GM23248 (cell line): ENCODE measurements at regions not wholly inside any gene's neighbourhood (a gene's known extent, or its start where the extent isn't known, plus 50 kb on each side); places are given as distances from the start of the nearest gene placed in this dataset.

Experiments used
- DNase-seq: peaks from one replicate; pipeline ENCODE4 v3.0.0-alpha.2; 2015
- H2AFZ ChIP-seq: fragments of 200-600 bp; sonication (generic); 2 replicates; pipeline ENCODE4 v1.6.1; 2016; ENCODE audit warnings: antibody characterized with exemption
- H3F3A ChIP-seq: fragments of 200-600 bp; sonication (generic); 2 replicates; pipeline ENCODE4 v1.6.1; 2016; ENCODE audit warnings: mild to moderate bottlenecking, antibody characterized with exemption, mixed run types; ENCODE audit not compliant: insufficient read depth
- H3K27ac ChIP-seq: fragments of 200-600 bp; sonication (generic); 2 replicates; pipeline ENCODE4 v1.5.1; 2016; ENCODE audit warnings: mild to moderate bottlenecking
- H3K27me3 ChIP-seq: fragments of 200-600 bp; sonication (generic); replicated peaks from 2 replicates; pipeline ENCODE4 v1.6.1; 2016; ENCODE audit warnings: mild to moderate bottlenecking; ENCODE audit not compliant: insufficient read depth
- H3K36me3 ChIP-seq: fragments of 200-600 bp; sonication (generic); 2 replicates; pipeline ENCODE4 v1.6.1; 2016; ENCODE audit warnings: low read depth, mild to moderate bottlenecking
- H3K4me1 ChIP-seq: fragments of 200-600 bp; sonication (generic); 2 replicates; pipeline ENCODE4 v1.6.1; 2016; ENCODE audit warnings: mild to moderate bottlenecking; ENCODE audit not compliant: insufficient read depth
- H3K4me2 ChIP-seq: fragments of 200-600 bp; sonication (generic); one replicate; pipeline ENCODE4 v1.6.1; 2016; ENCODE audit warnings: mild to moderate bottlenecking; ENCODE audit not compliant: unreplicated experiment
- H3K4me3 ChIP-seq: fragments of 200-600 bp; sonication (generic); 2 replicates; pipeline ENCODE4 v1.5.1; 2016; ENCODE audit warnings: mild to moderate bottlenecking
- H3K79me2 ChIP-seq: fragments of 200-600 bp; sonication (generic); 2 replicates; pipeline ENCODE4 v1.6.1; 2016; ENCODE audit warnings: mild to moderate bottlenecking; ENCODE audit not compliant: insufficient read depth
- H3K9ac ChIP-seq: fragments of 200-600 bp; sonication (generic); 2 replicates; pipeline ENCODE4 v1.6.1; 2016; ENCODE audit warnings: mild to moderate bottlenecking
- H3K9me2 ChIP-seq: fragments of 200-600 bp; sonication (generic); 2 replicates; pipeline ENCODE4 v1.6.1; 2016; ENCODE audit warnings: mixed run types, mild to moderate bottlenecking, moderate library complexity; ENCODE audit not compliant: insufficient read depth
- H3K9me3 ChIP-seq: fragments of 200-600 bp; sonication (generic); one replicate; pipeline ENCODE4 v1.6.1; 2017; ENCODE audit warnings: low read depth
- H4K20me1 ChIP-seq: fragments of 200-600 bp; sonication (generic); 2 replicates; pipeline ENCODE4 v1.6.0; 2016; ENCODE audit not compliant: insufficient read depth
- EZH2 ChIP-seq: fragments of 200-600 bp; sonication (generic); IDR thresholded peaks from 2 replicates; pipeline ENCODE4 v1.6.1; 2018; ENCODE audit warnings: antibody characterized with exemption, mild to moderate bottlenecking; ENCODE audit not compliant: insufficient read depth, poor library complexity, severe bottlenecking
- EZH2phosphoT487 ChIP-seq: fragments of 200-600 bp; sonication (generic); IDR thresholded peaks from 2 replicates; pipeline ENCODE4 v1.6.1; 2018; ENCODE audit warnings: antibody characterized with exemption, moderate library complexity, mild to moderate bottlenecking, low read depth; ENCODE audit not compliant: insufficient read depth
- WGBS, 2 experiments: methylation state at CpG; one replicate each; pipeline ENCODE4 v1.1.6; 2015 to 2017; ENCODE audit warnings: low lambda C conversion rate in 2 of 2, low coverage in 1 of 2; ENCODE audit errors: missing lambda C conversion rate in 2 of 2; 5-methylcytosine and 5-hydroxymethylcytosine counted together
- in situ Hi-C: fragments of 300-500 bp; cut with MboI; formaldehyde crosslinking; loops from 2 replicates; pipeline ENCODE4 v1.15.0; 2020

DNA sequence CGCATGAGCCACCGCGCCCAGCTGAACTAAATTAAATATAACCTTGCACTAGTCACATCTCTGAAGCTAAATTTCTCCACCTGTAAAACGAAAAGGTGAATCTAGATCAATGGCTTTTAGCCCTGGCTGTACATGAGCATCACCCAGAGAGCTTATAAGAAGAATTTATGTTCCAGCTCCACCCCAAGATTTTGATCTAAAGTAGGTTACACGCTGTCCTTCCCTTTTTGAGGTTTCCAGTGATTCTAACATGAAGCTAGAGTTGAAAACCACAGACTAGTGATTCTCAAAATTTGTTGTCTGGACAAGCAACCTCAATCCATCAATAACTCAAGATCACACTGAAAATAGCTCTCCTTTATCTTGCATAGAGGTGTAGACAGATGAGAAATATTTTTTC is 208.8 kb upstream of the CRIM1 start:
- TF ChIP-seq EZH2 = no peak
- TF ChIP-seq EZH2phosphoT487 = no peak
- Histone ChIP-seq H3K27ac (no peak overlapping the region), H3F3A (no peaks in the 10 kb centered on the region), H3K36me3 (no peaks in the 10 kb centered on the region), H3K4me1 (no peaks in the 10 kb centered on the region), H3K4me3 (no peak overlapping the region), H3K4me2 (no peak overlapping the region), H3K9me3 (no peaks in the 10 kb centered on the region), H3K9me2 (no peaks in the 10 kb centered on the region), H3K79me2 (no peaks in the 10 kb centered on the region), H3K9ac (no peak overlapping the region), H3K27me3 (no peaks in the 10 kb centered on the region), H2AFZ (no peak overlapping the region), H4K20me1 (no peaks in the 10 kb centered on the region)
- DNase-seq = no peak
- WGBS, 2 experiments = 50 to 54% methylated on average over 5 of the region's 5 CpGs
- in situ Hi-C loops = no loop called here

DNA sequence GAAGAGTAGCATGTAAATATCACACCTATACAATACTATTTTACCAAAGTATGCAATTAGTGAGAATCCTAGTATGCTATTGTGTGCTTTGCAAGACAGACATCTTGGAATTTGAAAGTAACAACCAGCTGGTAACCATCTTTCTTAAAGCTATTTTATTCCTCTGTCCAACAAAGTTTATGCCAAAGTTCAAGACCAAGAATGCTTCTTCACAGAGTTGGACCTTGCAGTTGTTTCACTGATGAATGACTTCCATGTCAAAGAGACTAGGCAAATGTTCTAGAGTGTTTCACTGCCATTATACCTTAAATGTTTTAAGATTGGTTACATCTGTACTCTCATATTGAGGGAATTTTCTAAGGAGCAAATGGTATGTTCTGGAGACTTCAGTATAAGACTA is 215.2 kb upstream of the CRIM1 start:
- no peak overlapping the region for H3K27ac ChIP-seq
- no peaks in the 10 kb centered on the region for H3K9me3 ChIP-seq
- H3K4me2 ChIP-seq = no peak overlapping the region
- no peaks in the 10 kb centered on the region for H4K20me1 ChIP-seq
- in situ Hi-C loops = no loop called here
- no peaks in the 10 kb centered on the region for H3K27me3 ChIP-seq
- H3F3A ChIP-seq = no peaks in the 10 kb centered on the region
- no peaks in the 10 kb centered on the region for H3K4me1 ChIP-seq
- H3K9ac ChIP-seq = no peak overlapping the region
- no peak for DNase-seq
- no peak overlapping the region for H2AFZ ChIP-seq
- no peaks in the 10 kb centered on the region for H3K79me2 ChIP-seq
- no peaks in the 10 kb centered on the region for H3K9me2 ChIP-seq
- no peaks in the 10 kb centered on the region for H3K36me3 ChIP-seq
- no peak for TF ChIP-seq EZH2phosphoT487
- no peak for TF ChIP-seq EZH2
- H3K4me3 ChIP-seq = no peak overlapping the region

DNA sequence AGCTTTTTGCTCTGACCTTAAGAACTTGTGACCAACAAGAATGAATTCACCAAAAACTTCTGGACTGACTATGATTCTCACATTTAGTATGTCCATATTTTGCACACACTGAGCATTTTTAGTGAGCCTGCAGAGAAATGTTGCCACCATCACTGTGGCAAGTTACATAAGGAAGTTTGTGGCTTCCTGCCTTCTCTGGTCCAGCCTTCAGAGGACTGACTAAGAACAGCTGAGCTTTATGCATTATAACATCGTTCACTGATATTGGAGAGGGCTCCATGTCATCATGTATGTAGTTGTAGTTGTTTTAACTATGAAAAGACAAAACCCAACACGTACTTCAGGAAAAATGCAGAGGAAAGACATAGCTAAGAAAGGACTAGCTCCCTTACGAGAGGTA is 218.0 kb upstream of the CRIM1 start:
- TF ChIP-seq EZH2phosphoT487 (no peak), EZH2 (no peak)
- no peaks in the 10 kb centered on the region for H3F3A ChIP-seq
- H2AFZ ChIP-seq = no peak overlapping the region
- no peak overlapping the region for H3K4me3 ChIP-seq
- no peaks in the 10 kb centered on the region for H4K20me1 ChIP-seq
- no peaks in the 10 kb centered on the region for H3K4me1 ChIP-seq
- H3K36me3 ChIP-seq = no peaks in the 10 kb centered on the region
- no peak for DNase-seq
- no peaks in the 10 kb centered on the region for H3K9me2 ChIP-seq
- in situ Hi-C loops = no loop called here
- WGBS, 2 experiments = 9 to 13% methylated on average over 3 of the region's 3 CpGs
- no peak overlapping the region for H3K4me2 ChIP-seq
- no peaks in the 10 kb centered on the region for H3K9me3 ChIP-seq
- no peak overlapping the region for H3K9ac ChIP-seq
- no peaks in the 10 kb centered on the region for H3K27me3 ChIP-seq
- no peak overlapping the region for H3K27ac ChIP-seq
- H3K79me2 ChIP-seq = no peaks in the 10 kb centered on the region

DNA sequence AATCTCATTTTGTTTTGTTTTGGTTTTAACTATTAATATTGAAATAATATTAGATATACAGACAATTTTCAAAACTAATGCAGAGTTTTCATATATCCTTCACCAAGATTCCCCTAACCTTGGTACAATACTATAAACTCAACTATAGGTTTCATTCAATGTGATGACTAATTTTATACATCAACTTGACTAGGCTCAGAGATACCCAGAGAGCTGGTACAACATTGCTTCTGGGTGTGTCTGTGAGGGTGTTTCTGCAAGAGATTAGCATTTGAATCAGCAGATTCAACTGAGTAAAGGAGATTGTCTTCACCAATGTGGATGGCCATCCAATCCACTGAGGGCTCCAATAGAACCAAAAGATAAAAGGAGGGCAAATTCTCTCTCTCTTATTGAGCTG is 221.3 kb upstream of the CRIM1 start:
- Histone ChIP-seq H3K9me2 (no peaks in the 10 kb centered on the region), H3K4me1 (no peaks in the 10 kb centered on the region), H3K79me2 (no peaks in the 10 kb centered on the region), H3K9me3 (no peaks in the 10 kb centered on the region), H3K36me3 (no peaks in the 10 kb centered on the region), H3K27me3 (no peaks in the 10 kb centered on the region), H3K27ac (no peak overlapping the region), H3F3A (no peaks in the 10 kb centered on the region), H4K20me1 (no peaks in the 10 kb centered on the region), H2AFZ (no peak overlapping the region), H3K4me2 (no peak overlapping the region), H3K9ac (no peak overlapping the region), H3K4me3 (no peak overlapping the region)
- TF ChIP-seq EZH2phosphoT487 = no peak
- no peak for TF ChIP-seq EZH2
- in situ Hi-C loops = no loop called here
- no peak for DNase-seq

DNA sequence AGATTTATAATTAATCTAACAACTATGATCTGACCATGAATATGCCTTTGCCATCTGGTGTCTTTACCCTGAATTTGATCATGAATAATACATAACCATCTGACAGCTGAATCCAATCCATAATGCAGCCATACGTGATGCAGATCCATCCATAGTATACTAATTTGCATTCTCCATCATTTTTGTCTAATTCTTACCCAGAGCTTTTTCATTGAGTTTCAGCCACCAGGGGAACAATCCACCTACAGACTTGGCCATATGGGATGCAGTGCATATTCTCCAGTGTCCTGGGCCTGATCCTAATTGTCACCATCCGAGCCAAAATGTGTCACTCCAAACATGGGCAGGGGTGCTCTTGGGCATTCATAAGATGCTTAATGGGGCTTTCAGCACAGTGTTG is 227.2 kb upstream of the CRIM1 start:
- DNase-seq = no peak
- Histone ChIP-seq H3K9me3 (no peaks in the 10 kb centered on the region), H3K4me2 (no peak overlapping the region), H2AFZ (no peak overlapping the region), H3K9ac (no peak overlapping the region), H4K20me1 (no peaks in the 10 kb centered on the region), H3K4me1 (no peaks in the 10 kb centered on the region), H3K36me3 (no peaks in the 10 kb centered on the region), H3K27ac (no peak overlapping the region), H3F3A (no peaks in the 10 kb centered on the region), H3K79me2 (no peaks in the 10 kb centered on the region), H3K9me2 (no peaks in the 10 kb centered on the region), H3K27me3 (no peaks in the 10 kb centered on the region), H3K4me3 (no peak overlapping the region)
- 23 to 32% methylated on average over 2 of the region's 2 CpGs for WGBS, 2 experiments
- TF ChIP-seq EZH2phosphoT487 (no peak), EZH2 (no peak)
- in situ Hi-C loops = no loop called here
